ENCODE measurements at regions not wholly inside any gene's neighbourhood (a gene's known extent, or its start where the extent isn't known, plus 50 kb on each side); places are given as distances from the start of the nearest gene placed in this dataset.

DNA sequence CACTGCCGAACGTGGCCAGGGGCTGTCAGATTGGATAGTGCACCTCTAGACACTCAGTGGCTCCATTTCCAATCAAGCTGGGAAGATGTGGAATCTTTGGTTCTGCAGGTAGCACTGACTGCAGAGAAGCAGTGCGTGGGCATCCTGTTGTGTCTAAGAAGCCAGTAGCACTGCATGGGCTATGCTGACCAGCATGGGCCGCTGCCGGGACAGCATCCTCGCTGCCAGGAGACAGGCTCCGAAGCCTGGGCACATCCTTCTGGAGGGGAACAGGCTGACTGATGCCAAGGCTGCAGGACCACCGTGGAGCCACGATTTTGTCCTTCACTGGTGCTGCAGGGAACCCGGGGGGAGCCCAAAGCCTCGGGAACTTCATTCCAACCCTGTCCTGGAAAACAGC, 649.4 kb downstream of the NPHP4 start:
- DNase-seq (ENCODE audit: low read depth, low spot score) = no peak

DNA sequence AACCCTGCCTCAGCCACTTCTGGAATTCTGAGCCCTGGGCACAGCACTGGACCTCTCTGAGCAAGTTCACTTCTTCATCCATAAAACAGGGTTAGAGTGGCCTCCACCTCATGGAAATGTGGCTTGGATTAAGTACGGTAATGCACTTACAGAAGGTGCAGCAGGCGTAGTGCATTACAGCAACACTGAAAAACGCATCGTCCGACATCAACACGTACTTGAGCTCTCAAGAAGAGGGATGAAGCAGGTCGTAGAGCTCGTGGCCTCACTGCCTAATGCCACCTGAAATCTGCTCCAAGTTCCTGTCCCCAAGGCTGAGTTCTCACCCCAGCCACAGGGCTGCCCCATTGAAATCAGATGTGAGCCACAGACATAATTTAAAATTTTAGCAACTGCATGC, 650.1 kb downstream of the NPHP4 start:
- no peak for DNase-seq (ENCODE audit: low read depth, low spot score)

DNA sequence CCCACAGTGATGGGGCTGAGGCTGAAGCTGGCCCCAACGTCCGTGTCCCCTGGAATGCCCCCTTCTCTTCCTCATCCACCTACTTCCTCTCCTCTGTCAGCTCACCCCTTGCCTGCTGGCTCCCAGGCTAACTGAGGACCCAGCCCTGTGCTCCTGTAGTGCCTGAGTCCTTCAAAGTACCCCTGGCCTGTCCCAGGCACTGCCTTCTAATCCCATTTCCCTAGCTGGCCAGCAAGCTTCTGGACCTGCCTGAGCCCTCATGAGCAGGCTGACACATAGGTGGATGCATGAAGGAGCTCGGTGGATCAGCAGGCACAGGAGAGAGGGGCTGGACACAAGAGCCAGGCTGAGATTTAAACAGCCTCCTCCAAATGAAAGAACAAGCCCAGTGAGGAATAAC, 650.8 kb downstream of the NPHP4 start:
- no peak for DNase-seq (ENCODE audit: low read depth, low spot score)

DNA sequence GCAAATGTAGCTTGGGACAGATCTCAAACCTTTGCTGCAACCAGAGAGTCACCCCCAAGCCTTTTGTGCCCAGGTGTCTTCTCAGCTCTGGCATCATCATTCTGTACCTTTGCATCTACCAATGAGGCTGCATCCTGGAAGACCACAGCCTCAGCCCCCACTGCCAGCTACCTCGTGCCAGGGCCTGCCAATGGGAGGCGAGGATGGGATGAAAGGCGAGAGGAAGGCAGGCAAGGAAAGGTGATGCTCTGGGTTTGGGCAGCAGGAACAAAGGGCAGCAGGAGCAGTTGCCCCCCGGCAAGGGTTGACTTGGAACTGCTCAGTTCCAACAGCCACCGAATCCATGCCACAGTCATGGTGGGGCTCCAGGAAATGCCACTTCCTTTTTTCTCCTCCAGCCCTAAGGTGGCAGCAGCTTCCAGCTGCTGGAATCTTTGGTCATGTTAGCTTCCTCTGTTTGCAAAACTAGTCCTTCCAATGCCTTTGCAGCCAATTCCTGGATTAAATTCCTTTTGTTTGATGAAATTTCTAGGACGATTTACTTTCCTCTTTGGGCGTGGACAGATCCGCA, 651.6 kb downstream of the NPHP4 start:
- DNase-seq (ENCODE audit: low read depth, low spot score) = no peak

DNA sequence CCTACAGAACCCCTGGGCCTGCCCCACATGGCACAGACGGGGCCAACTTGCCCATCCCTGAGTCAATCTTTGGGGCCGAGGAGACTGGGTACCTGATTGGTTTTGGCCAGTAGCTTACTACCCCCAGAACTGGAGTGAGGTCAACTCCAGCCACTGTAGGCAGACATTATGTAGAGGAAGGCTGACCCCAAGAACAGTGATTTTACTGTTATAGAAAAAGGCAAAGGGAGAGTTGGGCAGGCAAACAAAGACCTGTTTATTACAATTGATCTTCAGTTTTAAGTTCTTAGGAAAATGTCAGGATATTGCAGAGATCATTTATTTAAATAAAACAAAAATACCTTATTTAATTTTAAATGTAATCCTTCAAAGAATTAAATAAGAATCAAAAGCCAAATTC, 653.8 kb downstream of the NPHP4 start:
- no peak for DNase-seq (ENCODE audit: low read depth, low spot score)

DNA sequence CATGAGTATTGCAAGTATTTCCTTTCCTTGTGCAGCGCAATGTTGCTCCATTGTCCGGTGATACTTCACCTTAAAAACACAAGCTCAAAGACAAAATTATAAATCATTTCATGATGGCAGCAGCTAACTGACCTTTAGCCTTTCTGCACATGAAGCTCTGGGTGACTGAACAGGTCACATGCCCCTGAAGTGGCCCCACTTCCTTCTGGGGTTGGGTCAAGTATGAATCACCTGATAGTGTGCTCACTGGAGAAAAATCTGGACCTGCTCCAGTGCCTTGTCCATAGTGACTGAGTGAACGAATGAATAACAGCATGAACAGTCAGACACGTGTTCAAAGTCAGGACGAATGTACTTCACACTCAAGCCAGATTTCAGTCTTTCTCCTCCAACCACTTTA, 658.9 kb downstream of the NPHP4 start:
- no peak for DNase-seq (ENCODE audit: low read depth, low spot score)

DNA sequence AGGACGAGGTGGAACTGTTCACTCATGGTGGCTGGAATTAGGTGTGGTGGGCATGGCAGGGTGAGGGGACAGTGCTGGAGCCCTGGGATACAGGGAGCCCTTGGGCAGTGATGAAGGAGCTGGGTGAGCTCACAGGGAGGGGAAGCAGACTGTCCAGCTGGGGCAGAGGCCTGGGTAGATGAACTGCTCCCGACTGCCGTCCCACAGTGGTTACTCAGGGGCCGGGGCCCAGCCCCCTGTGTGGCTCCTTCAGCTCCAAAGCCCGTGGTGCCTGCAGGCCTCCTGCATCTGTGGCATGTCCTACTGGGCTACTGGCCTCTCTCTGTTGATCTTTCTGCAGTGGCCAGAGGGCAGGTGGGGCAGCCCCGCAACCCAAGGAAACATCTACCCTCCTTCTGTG, 661.1 kb downstream of the NPHP4 start:
- DNase-seq (ENCODE audit: low read depth, low spot score) = no peak

DNA sequence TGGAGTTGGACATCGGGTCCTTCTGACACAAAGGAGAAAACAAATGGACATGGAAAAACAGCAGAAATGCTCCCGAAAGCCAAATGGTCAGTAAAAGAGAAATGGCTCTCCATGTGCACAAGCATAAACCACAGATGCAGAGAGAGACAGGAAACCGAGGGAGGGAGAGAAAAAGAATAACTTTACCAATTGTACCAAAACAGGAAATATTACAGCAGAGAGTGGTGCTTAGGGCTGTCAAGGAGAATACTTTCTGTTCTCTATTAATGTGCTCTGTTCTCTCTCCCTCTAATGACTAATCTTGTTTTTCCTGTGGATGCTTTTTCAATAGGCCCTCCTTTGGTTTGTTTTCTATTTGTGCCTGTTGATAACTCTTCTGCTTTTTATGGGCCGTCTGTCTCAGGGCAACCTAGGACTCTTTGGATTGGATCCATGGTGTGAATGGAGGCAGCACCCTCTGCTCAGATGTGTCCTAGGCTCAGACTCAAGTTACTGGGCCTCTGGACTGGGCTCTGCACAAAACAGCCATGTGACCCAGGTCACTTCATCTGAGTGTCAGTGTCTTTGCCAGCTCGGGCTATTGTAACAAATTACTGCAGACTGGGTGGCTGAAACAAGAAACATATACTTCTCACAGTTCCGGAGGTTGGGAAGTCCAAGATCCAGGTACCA, 663.0 kb downstream of the NPHP4 start:
- no peak for DNase-seq (ENCODE audit: low read depth, low spot score)

DNA sequence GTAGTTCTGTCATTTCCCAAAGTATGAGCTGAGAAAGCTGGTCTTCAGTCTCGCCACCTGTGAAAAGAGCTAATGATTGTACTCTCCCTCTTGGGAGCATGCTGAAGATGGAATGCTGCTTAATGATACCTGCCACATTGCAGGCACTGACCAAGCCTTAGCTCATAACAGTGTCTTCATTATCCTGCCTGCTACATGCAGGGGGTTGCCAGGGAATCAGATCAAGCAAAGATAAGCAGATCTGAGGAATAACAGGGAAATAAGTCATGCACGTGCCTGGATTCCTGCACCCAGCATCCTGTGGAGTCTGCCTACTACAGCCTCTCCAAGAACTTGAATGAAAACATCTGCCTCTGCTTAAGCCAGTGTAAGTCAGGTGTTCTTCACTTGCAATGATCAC, 667.3 kb downstream of the NPHP4 start:
- no peak for DNase-seq (ENCODE audit: low read depth, low spot score)

DNA sequence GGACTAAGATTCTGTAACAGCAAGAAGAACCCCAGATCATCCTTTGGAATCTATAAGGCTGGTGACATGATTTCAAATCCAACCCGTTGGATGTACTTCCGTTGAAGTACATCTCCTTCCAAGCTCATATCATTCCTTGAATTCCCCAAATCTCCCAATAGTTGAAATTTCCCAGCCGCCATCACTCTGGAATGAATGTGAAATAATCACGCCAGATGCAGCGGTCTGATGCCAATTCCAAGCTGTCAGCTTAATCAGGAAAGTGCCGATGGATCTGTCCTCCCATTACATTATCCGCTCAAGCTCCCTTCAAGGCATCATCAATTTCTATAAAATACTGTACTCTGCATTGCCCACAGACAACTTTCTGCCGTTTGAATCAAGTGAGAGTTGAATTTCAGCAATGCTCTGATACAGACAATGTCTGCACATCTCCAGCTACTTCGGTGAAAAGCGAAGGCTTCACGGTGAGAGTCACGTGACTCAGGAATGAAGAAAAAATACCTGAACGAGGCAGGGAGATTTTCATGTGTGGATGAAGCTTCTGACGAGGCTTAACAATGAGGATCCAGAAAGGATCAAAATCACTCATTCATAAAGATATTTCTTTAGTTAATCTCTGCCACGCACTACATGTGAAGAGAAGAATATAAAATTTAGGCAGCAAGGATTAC, 663.9 kb downstream of the AJAP1 start:
- DNase-seq (ENCODE audit: low read depth, low spot score) = no peak

DNA sequence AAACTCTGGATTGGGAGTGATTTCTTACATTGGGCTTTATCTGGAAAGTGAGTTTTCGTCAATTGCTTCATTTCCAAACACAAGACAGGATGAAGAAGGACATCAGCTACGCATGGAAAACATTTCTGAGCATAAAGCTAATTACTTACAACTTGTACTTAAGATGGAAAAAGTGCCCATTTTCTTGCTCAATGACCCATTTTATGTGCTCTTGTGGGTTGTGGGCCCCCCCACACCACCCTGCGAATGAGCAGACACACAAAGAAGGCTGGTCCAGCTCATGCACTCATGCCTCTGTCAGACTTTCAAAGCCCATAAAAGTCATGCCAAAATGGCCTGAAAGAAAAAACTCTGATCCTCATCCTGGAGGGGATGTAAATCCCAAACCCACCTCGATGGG, 663.0 kb downstream of the AJAP1 start:
- no peak for DNase-seq (ENCODE audit: low read depth, low spot score)

DNA sequence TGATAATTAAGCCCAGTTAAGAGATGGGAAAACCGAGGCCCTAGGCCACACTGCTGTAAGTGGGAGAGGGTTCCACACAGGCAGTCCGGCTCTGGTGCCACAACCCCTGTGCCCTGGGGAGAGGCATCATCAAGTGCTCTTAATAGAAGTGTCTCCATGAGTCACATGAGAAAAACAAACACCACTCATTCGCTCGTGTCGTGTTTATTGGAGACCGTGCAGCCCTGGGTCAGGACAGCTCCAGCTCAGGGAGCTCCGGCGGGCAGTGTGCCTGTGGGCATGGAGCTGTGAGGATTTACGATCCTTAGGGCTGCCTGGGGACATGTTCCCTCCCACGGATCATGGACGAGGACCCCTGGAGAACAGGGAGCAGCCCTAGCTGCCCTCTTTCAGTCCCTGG, 658.5 kb downstream of the AJAP1 start:
- DNase-seq (ENCODE audit: low read depth, low spot score) = no peak

DNA sequence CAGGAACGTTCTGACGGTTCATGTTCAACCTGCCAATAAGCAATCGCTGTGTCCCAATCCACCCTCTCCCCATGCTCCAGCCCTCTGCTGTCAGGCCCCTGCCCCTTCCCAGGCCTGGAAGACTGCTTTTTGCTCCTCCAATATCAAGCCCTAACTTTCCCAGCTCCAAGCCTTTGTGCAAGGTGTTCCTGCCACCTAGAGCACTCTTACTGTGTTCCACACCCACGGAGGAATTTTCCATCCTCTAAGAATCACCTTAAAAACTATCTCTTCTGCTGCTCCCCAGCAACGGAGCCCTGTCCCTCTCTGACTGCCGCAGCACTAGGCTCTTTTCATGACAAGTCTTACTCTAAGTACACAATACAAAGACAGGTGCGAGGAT, 657.9 kb downstream of the AJAP1 start:
- DNase-seq (ENCODE audit: low read depth, low spot score) = no peak

DNA sequence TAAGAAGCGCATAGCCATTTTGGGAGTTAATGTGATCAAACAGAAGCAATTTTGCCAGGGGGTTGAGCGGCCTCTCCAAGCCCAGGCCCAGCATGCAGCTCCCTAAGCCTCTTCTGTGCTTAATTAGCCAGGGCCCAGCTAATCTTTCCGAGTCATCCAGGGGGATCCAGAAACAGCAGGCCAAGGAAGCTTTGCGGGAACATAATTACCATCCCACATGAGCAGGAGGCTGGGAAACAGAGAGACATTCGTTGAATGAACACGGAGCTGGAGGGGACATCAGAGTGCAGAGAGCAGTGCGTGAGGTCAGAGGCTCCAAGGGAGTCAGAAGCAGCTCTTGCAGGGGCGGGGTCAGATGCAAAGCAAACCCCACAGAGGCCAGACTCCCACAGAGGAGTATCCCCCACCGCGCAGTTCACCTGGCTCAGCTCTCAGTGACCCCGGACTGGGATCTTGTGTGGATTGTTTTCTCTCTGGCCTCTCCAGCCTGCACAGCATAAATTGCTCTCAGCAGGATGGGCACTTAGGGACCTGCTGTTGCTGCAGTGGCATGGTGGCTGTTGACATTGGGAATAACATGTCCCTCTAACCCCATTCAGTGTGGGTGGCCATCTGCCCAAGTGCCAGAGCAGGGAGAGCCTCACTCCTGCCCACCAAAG, 657.4 kb downstream of the AJAP1 start:
- DNase-seq (ENCODE audit: low read depth, low spot score) = no peak

DNA sequence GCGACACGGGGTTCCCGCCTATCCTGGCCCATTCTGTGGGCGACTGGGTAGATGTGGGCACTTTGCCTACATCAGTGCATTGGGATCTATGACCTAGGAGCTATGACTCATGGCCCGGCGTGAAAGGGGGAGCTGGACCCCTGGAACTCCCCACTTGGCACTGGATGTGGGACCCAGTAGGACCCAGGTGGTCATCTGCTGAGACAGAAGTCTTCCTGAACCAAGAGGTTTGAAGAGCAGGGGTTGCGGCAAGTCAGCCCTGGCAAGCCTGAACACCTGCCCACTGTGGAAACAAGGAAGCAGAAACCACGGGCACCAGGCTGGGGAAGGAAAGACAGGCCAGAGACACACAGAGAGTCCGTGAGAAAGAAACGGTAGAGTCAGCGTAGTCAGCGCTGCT, 656.7 kb downstream of the AJAP1 start:
- no peak for DNase-seq (ENCODE audit: low read depth, low spot score)

DNA sequence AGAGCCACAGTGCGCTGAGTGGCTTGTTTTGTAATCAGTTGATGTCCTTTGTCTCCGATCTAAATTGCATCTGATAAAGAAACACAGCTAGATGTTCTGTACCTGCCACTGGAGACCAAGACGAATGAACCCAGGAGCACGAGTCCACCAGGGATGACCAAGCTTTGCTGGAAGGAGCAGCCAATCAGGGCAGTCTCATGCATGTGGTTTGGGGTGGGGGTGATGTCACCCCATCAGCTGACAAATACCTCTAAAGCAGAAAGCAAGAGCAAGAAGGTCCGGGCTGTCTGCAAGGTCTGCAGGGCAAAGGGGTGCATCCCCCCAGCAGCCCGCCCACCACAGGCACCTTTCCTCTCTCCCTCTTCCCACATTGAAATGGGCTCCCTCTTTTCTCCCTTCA, 653.8 kb downstream of the AJAP1 start:
- DNase-seq (ENCODE audit: low read depth, low spot score) = no peak

DNA sequence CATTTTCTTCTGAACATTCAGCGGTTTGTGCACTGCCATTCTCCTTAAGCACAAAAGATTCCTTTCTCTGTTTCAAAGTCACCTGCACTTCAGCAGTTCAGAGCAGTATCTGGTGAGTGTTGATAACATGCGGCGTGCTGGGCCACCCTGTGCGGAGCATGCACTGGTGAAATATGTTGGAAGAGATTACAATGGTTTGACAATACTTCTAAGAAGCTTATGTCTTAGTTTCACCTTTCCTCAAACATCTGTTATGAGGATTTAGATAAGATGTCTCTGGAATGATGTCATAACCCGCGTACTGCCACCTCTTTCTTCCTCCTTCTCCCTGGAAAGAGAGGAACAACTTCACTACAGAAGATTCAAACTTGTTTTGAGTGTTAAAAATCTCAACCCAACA, 650.3 kb downstream of the AJAP1 start:
- DNase-seq (ENCODE audit: low read depth, low spot score) = no peak

DNA sequence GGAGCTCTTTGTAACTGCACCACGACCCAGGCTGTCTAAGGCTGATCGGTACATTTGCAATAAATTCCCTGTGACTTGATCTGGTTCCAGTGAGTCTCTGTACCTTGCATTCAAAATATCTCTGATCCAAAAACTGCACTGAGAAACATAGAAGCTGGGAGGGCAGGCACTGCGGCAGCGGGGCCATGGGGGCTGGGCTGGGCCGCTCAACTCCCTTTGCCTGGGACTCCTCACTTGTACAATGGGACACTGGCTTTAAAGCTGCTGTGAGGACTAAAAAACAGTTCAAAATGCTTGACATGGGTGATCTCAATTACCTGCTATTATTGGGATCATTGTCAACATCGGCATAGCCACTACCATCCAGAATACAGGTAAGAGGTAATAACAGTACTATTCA, 644.0 kb downstream of the AJAP1 start:
- no peak for DNase-seq (ENCODE audit: low read depth, low spot score)

DNA sequence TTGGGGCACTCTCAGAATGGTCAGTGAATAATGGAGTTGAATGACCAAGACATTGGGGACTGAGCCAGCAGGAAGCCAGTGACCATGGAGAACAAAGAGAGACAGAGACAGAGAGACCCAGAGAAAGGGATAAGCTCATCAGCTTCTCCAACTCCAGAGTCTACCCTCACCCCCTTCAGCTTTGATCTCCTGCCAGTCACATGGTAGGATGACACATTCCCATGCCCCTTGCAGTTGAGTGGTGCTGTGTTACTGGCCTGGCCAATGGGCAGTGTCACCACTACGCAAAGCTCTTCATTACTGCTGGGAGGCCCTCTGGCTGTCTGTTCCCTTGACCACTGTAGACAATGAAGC, 643.5 kb downstream of the AJAP1 start:
- DNase-seq (ENCODE audit: low read depth, low spot score) = no peak

DNA sequence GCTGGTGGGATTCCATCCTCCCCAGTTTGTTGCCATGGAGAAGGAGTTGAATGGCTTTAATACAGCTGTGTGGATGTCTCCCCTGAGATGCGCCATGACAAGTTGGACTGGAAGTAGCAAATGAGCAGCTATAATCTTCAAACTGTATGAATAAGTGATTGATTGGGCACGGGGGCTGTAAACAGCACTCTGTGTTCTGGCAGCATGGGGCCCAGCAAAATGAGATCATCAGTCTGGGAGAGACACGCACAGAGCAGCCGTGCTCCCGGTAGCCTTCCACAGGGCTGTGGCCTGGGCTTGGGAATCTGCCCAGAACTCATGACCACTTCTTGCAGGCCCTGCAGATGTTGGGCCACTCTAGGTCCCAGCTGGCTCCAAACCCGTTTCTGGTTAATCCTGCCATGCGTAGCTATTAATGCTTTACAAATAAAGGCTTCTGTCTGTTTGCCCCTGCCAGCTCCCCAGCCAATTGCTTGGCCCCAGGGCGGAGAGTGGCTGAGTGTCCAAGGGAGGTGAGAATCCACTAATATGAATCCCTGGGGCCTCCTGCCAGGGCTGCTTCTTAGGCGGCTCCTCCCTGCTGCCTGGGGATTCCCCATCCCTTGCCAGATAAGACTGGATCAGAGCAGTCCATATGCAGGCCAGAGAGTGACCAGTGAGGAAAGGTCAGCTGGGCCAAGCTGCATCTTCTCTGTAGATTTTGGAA, 642.9 kb downstream of the AJAP1 start:
- no peak for DNase-seq (ENCODE audit: low read depth, low spot score)

DNA sequence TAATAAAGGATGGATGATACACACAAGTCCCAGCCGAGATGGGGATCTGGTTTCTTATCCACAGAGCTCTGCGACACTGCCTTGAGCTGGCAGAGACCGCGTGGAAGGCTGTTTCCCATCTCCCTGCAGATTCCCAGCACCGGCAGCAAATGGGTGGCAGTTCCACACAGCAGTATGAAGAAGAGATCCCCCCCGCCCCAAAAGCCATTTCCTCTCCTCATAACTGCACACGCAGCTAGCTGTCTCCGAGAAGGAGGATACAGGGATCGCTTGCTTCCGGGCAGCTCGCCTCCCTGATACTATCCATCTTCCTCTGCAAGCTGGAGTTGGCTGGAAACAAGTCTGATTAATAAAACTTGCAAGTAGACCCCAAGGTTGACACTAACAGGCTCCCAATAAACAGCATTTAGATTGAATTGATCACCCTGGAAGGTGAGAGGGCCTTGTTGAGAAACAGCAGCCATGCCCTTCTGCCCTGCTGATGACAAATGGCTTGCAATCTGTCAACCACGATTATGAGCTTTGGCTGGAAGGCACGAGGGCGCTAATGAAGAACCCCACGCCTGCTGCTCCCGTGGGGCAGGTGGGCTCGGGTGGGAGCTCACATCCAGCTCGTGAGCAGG, 642.3 kb downstream of the AJAP1 start:
- DNase-seq (ENCODE audit: low read depth, low spot score) = no peak

DNA sequence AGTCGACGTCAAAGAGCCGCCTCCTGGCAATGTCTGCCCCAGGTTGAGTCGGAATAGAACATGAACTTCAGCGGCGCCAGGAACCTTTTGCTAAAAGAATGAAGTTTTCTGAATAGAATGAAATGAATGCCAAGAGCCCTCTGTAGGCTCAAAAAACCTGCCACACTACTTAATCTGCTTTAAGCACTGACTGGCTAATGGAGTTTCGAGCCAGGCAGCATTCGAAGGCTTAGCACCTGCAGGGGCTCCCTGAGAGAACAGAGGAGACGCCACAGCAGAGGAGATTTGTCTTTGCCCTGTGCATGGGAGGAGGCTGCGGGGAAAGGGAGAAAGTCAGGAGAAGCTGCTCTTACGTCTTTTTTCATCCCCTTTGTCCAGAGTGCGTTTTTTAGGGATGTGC, 641.7 kb downstream of the AJAP1 start:
- DNase-seq (ENCODE audit: low read depth, low spot score) = no peak
